ENCODE measurements at regions not wholly inside any gene's neighbourhood (a gene's known extent, or its start where the extent isn't known, plus 50 kb on each side); places are given as distances from the start of the nearest gene placed in this dataset.

DNA sequence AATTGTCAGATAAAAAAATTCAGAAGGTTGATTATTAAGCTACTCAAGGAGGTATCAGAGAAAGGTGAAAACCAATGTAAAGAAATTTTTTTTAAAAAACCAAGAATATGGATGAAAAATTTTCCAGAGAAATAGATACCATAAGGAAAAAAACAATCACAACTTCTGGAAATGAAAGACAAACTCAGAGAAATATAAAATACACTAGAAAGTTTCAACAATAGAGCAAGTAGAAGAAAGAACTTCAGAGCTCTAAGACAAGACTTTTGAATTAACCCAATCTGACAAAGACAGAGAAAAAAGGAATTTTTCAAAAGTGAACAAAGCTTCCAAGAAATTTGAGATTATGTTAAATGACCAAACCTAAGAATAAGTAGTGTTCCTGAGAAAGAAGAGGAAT is 62.9 kb upstream of the TEAD1 start:
- no peak for TF ChIP-seq YY1 (IDR thresholded peaks at IDR 0.05; ENCODE audit: insufficient read depth, insufficient read length)
- no peak for TF ChIP-seq ZNF274 (IDR thresholded peaks at IDR 0.05; ENCODE audit: low read depth, low read length)
- no peak for TF ChIP-seq SUZ12 (IDR thresholded peaks at IDR 0.05; ENCODE audit: extremely low read depth, insufficient read depth, insufficient read length)

Data from NT2/D1 (cell line).